C4-2B (cell line): ENCODE measurements at regions not wholly inside any gene's neighbourhood (a gene's known extent, or its start where the extent isn't known, plus 50 kb on each side); places are given as distances from the start of the nearest gene placed in this dataset.
A peak's percentile ranks its signal among the peaks of the same experiment; 100 is the strongest.
"Not testable (repeated sequence)": the region's sequence is repeated elsewhere in the genome, so short reads cannot be mapped to it uniquely, and the experiment has no call there.

Source experiments
- H3K27ac ChIP-seq: fragments of 450-650 bp; 2 replicates; pipeline ENCODE4 v1.5.1; 2017
- ZFX ChIP-seq: fragments of 450-650 bp; IDR thresholded peaks from 2 replicates; pipeline ENCODE4 v1.6.1; 2017
- TF ChIP-seq, protein P1 (sequence below): fragments of 450-650 bp; conservative IDR thresholded peaks from 2 replicates; pipeline ENCODE4 v1.5.1; 2017; ENCODE audit warnings: mild to moderate bottlenecking

- H3K27ac ChIP-seq, result no peak overlapping the region
- no peak for TF ChIP-seq ZFX
- TF ChIP-seq, protein P1, sequence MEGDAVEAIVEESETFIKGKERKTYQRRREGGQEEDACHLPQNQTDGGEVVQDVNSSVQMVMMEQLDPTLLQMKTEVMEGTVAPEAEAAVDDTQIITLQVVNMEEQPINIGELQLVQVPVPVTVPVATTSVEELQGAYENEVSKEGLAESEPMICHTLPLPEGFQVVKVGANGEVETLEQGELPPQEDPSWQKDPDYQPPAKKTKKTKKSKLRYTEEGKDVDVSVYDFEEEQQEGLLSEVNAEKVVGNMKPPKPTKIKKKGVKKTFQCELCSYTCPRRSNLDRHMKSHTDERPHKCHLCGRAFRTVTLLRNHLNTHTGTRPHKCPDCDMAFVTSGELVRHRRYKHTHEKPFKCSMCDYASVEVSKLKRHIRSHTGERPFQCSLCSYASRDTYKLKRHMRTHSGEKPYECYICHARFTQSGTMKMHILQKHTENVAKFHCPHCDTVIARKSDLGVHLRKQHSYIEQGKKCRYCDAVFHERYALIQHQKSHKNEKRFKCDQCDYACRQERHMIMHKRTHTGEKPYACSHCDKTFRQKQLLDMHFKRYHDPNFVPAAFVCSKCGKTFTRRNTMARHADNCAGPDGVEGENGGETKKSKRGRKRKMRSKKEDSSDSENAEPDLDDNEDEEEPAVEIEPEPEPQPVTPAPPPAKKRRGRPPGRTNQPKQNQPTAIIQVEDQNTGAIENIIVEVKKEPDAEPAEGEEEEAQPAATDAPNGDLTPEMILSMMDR, result no peak
Measured at GRCh38 chr4:31768756-31769155, 1048.6 kb downstream of the PCDH7 start.

DNA sequence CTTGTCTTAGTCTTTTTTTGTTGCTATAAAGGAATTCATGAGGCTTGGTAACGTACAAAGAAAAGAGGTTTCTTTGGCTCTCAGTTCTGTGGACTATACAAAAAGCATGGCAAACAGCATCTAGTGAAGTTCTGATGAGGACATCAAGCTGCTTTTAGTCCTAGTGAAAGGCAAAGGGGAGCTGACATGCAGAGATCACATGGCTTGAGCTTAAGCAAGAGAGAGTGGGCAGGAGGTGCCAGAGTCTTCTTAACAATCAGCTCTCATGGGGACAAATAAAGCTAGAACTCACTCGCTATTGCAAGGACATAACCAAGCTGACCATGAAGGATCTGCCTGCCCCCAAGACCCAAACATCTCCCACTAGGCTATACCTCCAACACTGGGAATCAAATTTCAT is 1063.1 kb downstream of the PCDH7 start:
- no peak overlapping the region for H3K27ac ChIP-seq
- TF ChIP-seq ZFX, result no peak
- TF ChIP-seq, protein P1, result no peak

DNA sequence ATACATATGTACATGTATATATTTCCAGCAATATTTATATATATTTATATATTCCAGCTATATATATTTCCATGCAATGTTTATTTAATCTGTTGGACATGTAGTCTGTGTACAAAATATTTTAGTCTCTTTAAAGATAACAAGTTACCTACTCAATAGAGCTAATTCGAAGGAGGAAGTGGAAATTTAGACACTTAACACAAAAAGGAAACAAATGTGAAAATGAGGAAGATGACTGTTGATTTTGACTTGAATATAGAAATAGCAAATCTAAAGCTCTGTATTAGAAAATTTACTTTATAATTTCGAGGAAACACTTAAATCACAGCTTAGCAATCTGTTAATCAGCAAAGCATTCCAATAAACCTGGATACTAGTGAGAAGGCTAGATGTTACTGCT is 1064.4 kb downstream of the PCDH7 start:
- no peak overlapping the region for H3K27ac ChIP-seq
- TF ChIP-seq, protein P1, result no peak
- TF ChIP-seq ZFX, result no peak

DNA sequence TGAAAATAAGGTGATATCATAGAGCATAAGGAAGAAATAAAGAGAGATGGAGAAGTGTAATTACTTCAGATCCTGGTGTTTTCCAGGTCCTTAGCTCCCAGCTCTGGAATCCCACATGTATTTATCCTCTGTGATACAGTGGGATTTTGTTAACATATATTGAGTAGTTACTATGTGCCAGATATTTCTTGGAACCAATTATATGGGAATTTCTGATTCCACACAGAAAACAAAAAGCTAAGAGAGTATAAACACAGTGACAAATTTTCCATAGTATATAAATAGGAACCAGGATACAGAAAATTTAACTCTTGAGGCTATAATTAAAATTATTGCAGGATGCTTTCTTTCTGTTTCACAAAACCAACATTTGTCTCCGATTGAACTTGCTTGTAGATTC is 1067.5 kb downstream of the PCDH7 start:
- H3K27ac ChIP-seq, result no peak overlapping the region
- TF ChIP-seq, protein P1, result no peak
- no peak for TF ChIP-seq ZFX

DNA sequence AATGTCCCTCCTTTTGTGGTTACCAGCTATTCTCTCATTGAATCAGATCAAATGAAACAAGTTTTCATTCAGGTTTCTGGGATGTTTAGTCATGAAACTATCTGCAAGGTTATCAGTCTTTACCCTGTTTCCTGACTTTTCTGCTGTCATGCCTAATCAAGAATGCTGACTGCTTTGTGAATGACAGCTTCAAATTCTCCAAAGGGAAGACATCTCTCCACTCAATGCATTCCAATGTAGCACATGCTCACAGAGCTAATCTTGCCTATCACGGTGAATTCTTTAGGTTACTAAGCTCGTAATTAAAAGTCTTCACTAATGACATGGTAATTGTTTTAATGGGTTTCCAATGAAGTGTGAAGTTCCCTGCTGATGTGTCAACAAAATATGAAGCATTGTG is 1068.5 kb downstream of the PCDH7 start:
- no peak overlapping the region for H3K27ac ChIP-seq
- TF ChIP-seq, protein P1, result no peak
- TF ChIP-seq ZFX, result no peak

GRCh38 chr4:31791666-31792065 is 1071.5 kb downstream of the PCDH7 start:
- TF ChIP-seq, protein P1, result no peak
- no peak for TF ChIP-seq ZFX
- H3K27ac ChIP-seq, result no peak overlapping the region

DNA sequence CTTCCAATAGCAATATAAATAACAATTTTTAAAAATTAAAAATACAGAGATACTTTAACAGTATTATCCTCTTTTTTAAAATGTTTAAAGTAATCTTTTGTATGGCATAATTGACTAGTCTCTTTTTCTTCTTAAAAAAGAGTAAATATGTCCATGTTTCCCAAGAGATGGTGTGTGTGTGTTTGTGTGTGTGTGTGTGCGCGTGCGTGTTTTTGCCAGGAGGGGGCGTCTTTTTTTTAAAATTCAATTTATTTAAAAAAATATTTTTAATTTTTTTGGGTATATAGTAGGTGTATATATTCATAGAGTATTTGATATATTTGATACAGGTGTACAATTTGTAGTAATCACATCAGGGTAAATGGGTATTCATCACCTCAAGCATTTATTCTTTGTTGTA is 1073.7 kb downstream of the PCDH7 start:
- TF ChIP-seq, protein P1, result peak; percentile 45
- no peak for TF ChIP-seq ZFX
- H3K27ac ChIP-seq, result no peak overlapping the region

GRCh38 chr4:31797052-31797451 is 1076.9 kb downstream of the PCDH7 start:
- H3K27ac ChIP-seq, result not testable (repeated sequence)
